GM19467 (cell line): ENCODE measurements at regions not wholly inside any gene's neighbourhood (a gene's known extent, or its start where the extent isn't known, plus 50 kb on each side); places are given as distances from the start of the nearest gene placed in this dataset.
"Not testable (repeated sequence)": the region's sequence is repeated elsewhere in the genome, so short reads cannot be mapped to it uniquely, and the experiment has no call there.

Experiments
- ATAC-seq: cut with Tn5 transposase; IDR thresholded peaks from one replicate; pipeline ENCODE4 v1.9.1; 2021; ENCODE audit warnings: mild to moderate bottlenecking, moderate library complexity; ENCODE audit not compliant: unreplicated experiment

DNA sequence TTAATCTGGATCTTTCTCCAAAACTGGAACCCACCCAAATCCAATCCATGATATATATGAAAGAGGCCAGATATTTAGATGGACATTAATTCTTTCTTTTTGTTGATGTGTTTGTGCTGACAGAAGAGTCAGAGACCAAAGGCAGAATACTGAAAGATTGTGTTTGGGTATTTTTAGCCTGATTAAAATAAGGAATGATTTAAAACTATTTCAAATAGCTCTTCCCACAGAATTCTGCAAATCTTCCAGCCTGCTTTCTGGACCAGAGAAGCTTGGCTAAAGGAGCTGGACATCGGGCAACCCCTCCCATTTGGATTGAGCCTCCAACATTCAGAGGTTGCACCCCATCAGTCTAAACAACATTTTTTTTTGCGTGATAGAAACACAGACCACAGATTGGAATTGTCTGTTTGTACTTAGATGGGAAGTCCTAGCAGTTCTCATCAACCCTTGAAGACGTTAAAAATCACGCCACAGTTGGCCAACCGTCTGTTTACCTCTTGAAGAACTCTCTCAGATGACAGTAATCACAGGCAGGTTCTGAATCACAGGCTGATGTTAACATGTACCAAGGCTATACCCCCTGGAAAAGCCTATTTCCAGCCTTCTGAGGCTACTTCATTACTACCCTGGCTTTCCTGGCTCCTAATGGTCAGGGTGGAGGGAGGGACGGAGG lies 155.2 kb upstream of the NRP1 start:
- ATAC-seq = no peak

- ATAC-seq = no peak
These were observed 152.7 kb upstream of the NRP1 start for GRCh38 chr10:33487014-33487776.

DNA sequence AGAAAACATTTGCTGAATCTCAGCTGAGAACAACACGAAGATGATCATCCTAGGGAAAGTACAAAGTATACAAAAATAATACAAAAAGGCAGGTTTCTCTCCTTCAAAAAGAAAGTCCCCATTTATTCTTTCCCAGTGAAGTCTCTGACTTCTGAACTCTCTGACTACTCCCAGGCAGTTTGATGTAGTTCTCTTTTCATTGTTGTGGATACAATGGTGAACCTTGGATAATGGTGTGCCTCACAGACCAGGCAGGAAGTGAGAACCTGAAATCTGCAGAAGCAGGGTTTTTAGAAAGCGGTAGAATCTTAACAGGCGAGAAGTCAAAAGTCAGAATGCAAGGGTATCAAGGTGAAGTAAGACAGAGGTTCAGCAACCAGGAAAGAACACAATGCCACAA lies 150.8 kb upstream of the NRP1 start:
- no peak for ATAC-seq

- ATAC-seq = no peak
These were observed 150.3 kb upstream of the NRP1 start for GRCh38 chr10:33484787-33485186.

- ATAC-seq = no peak
These were observed 149.3 kb upstream of the NRP1 start for GRCh38 chr10:33483816-33484190.

DNA sequence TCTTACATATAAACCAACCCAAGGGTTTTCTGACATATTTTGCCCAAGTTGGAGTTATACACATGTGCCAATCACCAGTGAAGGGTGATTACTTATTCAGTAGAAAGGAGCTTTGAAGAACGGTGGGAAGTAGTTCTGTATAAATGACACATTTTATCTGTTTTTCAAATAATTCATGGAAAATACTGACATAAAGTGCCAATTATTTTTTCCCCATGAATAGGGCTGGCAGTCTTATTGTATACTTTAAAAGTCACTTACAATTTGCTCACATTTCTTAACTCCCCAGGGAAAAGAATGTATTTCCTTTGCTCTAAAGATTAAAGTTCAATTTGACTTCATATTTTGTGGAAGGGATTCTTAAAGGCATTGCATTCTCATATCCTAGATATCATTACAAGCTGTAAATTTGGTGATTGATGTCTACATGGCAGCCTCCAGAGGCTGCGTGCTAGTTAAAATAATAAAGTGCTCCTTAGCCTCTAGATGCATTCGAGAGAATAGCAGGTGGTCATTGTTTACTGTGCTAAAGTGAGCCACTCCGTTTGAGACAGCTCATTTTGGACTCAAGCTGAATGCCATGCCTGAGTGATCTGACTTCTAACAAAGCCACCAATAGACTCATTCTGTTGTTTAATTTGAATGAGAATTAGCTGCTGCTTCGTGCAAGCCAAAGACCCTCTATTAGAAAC lies 148.8 kb upstream of the NRP1 start:
- ATAC-seq = no peak

DNA sequence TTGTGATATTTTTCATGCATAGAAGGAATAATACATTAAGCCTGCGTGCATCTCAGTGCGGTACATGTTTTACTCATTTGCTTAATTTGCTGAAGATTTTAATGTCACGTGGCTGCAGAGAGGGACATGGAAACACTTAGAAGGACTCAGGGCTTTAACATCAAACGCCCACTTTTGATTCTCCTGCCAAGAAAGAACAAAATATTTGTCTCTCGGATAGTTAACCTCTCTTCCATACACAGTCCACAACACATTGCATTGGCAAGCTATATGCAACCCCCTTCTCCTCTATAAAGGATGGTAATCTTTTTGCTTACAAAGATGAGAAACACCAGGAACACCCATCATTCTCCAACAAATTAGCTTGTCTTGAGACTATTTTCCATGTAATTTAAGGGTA lies 148.0 kb upstream of the NRP1 start:
- no peak for ATAC-seq

GRCh38 chr10:33481184-33481583 lies 146.7 kb upstream of the NRP1 start:
- no peak for ATAC-seq

DNA sequence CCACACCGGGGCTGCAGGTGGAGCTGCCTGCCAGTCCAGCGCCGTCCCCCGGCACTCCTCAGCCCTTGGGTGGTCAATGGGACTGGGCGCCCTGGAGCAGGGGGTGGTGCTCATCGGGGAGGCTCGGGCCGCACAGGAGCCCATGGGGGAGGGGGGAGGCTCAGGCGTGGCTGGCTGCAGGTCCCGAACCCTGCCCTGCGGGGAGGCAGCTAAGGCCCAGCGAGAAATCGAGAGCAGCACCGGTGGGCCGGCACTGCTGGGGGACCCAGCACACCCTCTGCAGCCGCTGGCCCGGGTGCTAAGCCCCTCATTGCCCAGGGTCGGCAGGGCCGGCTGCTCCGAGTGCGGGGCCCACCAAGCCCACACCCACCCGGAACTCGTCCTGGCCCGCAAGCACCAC lies 145.9 kb upstream of the NRP1 start:
- ATAC-seq = not testable (repeated sequence)

GRCh38 chr10:33478675-33479125 lies 144.2 kb upstream of the NRP1 start:
- no peak for ATAC-seq

- no peak for ATAC-seq
These were observed 143.7 kb upstream of the NRP1 start for GRCh38 chr10:33478089-33478674.

DNA sequence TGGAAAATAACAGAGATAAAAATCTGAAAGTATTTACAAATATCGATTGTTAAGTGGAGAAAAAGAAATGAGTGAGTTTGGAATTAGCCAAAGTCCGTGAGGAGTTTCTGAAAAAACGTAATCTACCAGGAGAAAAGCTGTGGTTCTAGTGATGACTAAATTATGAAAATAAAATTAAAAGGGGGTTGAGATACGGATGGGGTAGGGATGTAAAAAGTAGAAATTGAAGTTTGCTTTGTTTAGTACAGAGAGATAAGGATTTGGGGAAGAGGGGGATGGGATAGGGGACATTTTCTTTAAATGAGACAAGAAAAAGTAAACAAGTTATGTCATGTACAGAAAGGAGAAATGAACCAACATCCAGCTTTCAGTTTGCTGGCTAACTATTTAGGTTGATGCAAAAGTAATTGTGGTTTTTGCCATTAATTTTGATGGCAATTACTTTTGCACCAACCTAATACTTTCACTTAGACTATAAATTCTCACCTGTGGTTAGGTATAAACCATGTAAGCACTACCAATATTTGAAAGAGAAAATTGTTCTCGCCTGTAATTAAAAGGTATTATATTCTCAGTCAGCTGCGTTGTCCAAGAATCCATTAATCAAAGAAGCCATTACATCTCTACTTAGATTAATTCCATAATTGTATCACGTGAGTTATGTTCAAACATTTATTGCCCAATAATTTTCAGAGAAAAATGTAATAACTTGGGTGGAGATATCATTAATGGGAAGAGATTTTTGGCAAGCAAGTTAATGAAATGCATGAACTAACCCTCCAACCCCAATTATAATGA lies 143.0 kb upstream of the NRP1 start:
- ATAC-seq = no peak

DNA sequence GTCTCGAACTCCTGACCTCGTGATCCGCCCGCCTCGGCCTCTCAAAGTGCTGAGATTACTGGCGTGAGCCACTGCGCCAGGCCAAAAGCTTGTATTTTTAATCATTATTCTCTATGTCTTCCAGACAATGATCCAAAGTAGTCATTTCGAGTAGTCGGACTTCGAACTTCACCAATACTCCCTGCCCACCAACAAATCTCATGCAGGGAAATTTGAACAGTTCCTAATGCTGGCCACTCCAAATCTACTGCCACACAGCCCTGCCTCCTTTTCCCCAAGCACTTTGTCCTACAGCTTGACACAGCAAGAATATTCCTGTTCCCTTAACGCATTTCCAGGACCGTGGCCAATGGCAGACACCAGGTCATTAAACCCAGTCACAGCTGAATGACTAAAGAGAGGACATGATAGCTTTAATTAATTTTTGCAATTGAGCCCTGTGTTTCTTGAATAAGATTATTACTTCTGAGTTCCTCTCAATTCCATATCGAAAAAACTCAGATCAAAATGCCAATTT lies 142.3 kb upstream of the NRP1 start:
- no peak for ATAC-seq

DNA sequence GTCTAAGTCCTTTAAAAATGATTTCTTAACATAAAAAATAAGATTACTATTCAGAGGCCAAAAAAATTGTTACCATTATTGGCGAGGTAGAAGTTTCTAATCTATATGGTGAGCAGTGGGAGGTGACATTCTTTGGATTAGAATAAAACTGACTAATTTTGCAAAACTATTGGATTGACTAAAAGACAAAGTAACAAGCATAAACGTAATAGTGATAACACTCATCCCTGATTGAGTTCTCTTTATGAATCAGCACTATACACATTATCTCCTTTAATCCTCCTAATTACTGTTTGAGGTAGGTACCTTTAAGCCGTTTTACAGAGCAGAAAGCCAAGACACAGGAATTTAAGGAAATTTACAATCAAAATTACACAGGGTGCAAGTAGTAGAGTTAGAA lies 139.2 kb upstream of the NRP1 start:
- ATAC-seq = no peak

DNA sequence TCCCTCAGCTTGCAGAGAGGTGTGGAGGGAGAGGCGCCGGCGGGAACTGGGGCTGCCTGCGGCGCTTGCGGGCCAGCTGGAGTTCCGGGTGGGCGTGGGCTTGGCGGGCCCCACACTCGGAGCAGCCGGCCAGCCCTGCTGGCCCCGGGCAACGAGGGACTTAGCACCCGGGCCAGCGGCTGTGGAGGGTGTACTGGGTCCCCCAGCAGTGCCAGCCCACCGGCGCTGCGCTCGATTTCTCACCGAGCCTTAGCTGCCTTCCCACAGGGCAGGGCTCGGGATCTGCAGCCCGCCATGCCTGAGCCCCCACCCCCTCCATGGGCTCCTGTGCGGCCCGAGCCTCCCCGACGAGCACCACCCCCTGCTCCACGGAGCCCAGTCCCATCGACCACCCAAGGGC lies 133.5 kb upstream of the NRP1 start:
- not testable (repeated sequence) for ATAC-seq

GRCh38 chr10:33465747-33466146 lies 131.3 kb upstream of the NRP1 start:
- no peak for ATAC-seq

- ATAC-seq = no peak
These were observed 128.5 kb upstream of the NRP1 start for GRCh38 chr10:33463011-33463410.

DNA sequence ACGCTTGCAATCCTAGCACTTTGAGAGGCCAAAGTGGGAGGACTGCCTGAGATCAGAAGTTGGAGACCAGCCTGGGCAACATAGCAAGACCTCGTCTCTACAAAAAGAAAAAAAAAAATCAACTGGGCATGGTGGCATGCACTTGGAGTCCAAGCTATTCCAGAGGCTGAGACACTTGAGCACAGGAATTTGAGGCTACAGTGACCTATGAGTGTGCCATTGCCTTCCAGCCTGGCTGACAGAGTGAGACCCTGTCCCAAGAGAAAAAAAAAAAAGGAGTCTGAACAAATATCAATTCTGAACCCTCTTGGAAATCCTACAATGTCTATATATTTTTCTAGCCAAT lies 126.8 kb upstream of the NRP1 start:
- ATAC-seq = no peak

DNA sequence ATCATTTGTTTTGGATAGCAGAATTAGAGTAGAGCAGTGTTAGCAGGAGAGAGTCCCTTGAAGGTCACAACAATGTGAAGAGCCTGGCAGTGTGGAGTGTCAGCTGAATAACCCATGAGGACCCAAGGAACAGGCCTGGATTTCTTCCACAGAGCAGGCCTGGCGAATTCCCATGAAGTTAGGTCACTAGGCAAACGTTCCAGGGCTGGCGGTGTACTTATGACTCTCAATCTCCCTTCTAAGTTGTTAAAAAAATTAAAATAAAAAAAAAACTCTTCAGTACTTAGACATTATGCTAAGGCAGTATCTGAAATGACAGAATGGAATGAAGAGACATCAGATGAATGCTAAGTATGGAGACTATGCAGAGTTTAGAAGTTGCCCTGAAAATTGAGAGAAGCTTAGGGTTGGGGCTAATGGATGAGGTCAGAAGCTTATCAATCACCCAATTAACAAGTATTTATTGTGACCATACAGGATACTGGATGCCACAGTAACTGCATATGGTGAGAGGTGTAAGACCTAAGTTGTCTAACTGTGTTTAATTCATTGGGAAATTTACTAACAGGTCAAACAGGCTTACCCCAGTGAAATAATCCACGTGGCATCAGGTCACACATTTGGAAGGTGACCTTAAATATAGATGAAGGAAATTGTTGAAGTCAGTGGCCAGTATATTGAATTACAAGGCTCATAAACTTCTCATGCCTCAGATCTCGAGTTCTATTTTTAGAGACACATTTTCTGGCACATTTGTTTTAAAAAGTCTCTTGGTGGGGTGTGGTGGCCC lies 126.2 kb upstream of the NRP1 start:
- ATAC-seq = no peak

- ATAC-seq = no peak
These were observed 125.1 kb upstream of the NRP1 start for GRCh38 chr10:33459602-33460001.
